Fibroblast of the aortic adventitia (primary cell): ENCODE measurements at regions not wholly inside any gene's neighbourhood (a gene's known extent, or its start where the extent isn't known, plus 50 kb on each side); places are given as distances from the start of the nearest gene placed in this dataset.

Source experiments
- DNase-seq: peaks from one replicate; pipeline ENCODE4 v3.0.0-alpha.2; 2010; ENCODE audit warnings: low read depth
- H3K4me3 ChIP-seq: 2 replicates; pipeline ENCODE4 v1.5.1; 2011; ENCODE audit warnings: low read depth, mild to moderate bottlenecking, control low read depth, low read length, moderate library complexity
- TF ChIP-seq, protein P1 (sequence below): IDR thresholded peaks from 2 replicates; pipeline ENCODE4 v1.5.1; 2011; ENCODE audit warnings: mild to moderate bottlenecking, low read length, control low read depth, inconsistent platforms; ENCODE audit not compliant: insufficient read depth

DNA sequence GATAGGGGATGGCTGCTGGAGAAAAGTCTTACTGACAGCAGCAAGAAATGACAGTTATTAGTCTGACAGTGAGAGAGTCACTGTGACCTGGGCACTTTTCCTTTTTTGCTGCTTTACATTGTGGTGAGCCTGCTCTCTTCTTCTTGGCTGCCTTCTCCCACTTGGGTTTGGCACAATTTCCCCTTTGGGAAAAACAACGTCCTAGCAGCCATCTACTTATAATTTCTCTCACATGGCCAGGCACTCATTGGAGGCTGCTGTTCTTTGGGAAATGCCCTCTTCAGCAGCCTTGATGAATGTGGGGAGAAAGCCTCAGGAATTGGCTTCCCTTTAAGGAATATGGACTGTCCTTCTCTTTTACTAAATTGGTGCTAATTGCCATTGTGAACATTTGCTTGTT is 60.4 kb upstream of the SLC1A4 start:
- no peak for DNase-seq
- no peak overlapping the region for H3K4me3 ChIP-seq
- TF ChIP-seq, protein P1, sequence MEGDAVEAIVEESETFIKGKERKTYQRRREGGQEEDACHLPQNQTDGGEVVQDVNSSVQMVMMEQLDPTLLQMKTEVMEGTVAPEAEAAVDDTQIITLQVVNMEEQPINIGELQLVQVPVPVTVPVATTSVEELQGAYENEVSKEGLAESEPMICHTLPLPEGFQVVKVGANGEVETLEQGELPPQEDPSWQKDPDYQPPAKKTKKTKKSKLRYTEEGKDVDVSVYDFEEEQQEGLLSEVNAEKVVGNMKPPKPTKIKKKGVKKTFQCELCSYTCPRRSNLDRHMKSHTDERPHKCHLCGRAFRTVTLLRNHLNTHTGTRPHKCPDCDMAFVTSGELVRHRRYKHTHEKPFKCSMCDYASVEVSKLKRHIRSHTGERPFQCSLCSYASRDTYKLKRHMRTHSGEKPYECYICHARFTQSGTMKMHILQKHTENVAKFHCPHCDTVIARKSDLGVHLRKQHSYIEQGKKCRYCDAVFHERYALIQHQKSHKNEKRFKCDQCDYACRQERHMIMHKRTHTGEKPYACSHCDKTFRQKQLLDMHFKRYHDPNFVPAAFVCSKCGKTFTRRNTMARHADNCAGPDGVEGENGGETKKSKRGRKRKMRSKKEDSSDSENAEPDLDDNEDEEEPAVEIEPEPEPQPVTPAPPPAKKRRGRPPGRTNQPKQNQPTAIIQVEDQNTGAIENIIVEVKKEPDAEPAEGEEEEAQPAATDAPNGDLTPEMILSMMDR, result no peak

DNA sequence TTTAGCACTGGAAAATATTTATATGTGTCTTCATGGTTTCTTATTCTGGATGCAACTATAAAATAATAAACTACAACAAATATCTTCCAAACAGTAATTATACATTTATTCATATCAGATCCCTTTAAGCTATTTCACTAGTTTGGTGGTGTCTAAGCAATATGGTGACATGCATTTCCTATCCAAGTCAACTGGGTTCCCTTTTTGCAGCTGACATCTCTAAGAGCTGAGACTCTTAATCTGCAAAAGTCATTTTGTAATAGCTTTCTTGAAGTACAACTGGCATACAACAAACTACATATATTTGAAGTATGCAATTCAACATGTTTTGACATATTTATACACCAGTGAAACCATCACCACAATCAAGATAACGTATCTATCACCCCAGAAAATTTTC is 59.9 kb upstream of the SLC1A4 start:
- no peak overlapping the region for H3K4me3 ChIP-seq
- TF ChIP-seq, protein P1, result no peak
- DNase-seq, result no peak

DNA sequence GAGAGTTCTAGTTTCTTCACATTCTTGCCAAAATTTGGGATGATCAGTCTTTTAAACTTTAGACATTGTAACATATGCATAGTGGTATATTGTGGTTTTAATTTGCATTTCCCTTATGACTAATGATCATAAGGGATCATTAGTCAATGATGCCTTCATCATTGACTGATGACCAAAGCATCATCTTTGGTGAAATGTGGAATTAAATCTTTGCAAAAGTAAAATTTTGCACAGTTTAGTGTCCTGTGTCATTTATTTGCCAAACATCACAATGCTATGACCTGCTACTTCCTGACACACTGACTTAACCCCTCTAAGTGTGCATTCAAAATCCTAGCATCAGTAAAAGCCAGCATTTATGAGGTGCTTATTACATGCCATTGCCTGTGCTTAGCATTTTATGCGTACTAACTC is 58.9 kb upstream of the SLC1A4 start:
- TF ChIP-seq, protein P1, result no peak
- no peak overlapping the region for H3K4me3 ChIP-seq
- DNase-seq, result no peak

DNA sequence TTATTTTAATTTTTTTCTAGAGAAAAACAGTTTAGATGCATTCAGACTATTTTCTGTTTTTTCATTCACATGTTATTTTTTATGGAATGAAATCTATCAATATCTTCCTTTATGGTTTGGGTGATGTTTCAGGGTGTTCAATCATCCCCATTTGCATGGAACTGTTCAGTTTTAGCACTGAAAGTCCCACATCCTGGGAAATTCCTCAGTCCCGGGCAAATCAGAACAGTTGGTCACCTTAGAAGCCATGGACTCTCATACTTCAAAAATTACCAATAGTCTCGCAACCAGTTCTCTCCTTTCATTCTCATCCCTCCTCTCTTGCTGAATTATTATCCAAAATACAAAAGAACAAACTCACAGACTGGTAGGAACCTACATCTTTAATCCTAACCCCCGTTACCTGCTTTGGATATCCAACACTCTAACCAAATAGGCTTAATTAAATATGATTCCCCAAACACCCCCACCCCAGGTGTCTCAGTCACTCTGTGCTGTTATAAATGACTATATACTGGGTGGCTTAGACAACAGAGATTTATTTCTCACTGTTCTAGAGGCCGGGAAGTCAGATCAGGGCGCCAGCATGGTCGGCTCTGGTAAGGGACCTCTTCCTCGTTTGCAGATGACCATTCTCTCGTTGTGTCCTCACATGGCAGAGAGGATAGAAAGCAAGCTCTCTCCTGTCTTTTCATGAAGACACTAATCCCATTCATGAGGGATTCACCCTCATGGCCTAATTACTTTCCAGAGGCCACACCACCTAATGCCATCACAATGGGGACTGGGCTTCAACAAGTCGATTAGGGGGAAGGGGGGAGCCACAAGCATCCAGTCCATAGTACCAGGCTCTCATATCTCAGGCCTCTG is 57.7 kb upstream of the SLC1A4 start:
- TF ChIP-seq, protein P1, result no peak
- DNase-seq, result no peak
- no peak overlapping the region for H3K4me3 ChIP-seq

DNA sequence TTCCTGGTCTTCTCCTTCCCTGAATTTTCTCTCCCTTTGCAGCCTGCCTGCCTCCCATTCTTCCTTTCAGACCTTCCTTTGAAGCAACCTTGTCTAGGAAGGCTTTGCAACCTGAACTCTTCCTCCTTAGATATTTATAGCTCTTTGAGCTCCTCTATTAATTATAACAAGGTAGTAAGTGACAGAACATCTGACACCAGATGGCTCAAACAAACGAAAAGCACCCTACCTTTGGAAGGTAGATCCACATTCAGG is 57.2 kb upstream of the SLC1A4 start:
- TF ChIP-seq, protein P1, result no peak
- no peak for DNase-seq
- H3K4me3 ChIP-seq, result no peak overlapping the region

DNA sequence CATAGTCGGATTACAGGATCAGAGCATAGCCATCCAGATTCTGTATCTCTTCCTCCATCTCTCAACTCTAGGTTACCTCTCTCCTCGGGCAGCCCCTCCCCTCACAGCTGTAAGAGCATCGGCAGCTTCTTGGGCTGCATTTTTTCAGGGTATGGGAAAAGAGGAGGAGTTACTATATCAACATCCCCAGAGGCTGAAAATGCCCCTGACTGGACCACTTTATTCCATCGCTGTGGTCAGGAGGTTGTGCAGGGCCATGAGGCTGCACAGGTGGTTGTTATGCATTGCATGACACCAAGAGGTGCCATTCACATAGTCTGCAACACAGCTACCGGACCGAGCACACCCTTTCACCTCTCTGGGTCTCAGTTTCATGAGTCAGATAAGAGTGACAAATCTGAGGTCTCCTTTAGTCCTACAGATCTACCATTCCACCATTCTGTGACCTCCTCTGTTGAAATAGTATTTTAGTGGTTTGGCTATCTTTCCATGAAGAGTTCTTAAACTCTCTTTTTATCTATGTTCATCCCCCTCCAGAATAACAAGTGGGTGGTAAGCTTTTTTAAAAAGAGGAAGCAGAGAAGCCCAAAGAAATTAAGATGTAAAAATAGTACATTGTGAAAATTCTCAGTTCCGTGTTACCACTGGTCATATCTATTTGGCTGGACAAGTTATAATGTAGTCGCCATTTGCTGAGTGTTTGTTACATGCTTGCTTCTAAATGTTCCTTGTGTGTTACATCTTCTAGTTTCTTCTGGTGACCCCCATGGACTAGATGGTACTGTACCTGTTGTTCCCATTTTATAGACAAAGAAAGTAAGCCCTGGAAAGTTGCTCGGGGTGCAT is 56.6 kb upstream of the SLC1A4 start:
- H3K4me3 ChIP-seq, result no peak overlapping the region
- TF ChIP-seq, protein P1, result no peak
- no peak for DNase-seq
